HFFc6 (cell line): ENCODE measurements at regions not wholly inside any gene's neighbourhood (a gene's known extent, or its start where the extent isn't known, plus 50 kb on each side); places are given as distances from the start of the nearest gene placed in this dataset.

Experiments
- DNase-seq: peaks from one replicate; pipeline ENCODE4 v3.0.0-alpha.2; 2018
- H3K27ac Mint-ChIP-seq: 2 replicates; pipeline ENCODE4 v1.8.0; 2020; ENCODE audit warnings: mild to moderate bottlenecking, mixed read lengths
- H3K27me3 Mint-ChIP-seq: 2 replicates; pipeline ENCODE4 v1.8.0; 2021; ENCODE audit warnings: mild to moderate bottlenecking, moderate library complexity, mixed read lengths; ENCODE audit not compliant: insufficient read depth
- H3K36me3 Mint-ChIP-seq: 2 replicates; pipeline ENCODE4 v1.8.0; 2021; ENCODE audit warnings: low read depth, mixed read lengths
- H3K4me1 Mint-ChIP-seq: 2 replicates; pipeline ENCODE4 v1.8.0; 2020; ENCODE audit warnings: low read depth, mixed read lengths
- H3K4me3 Mint-ChIP-seq: 2 replicates; pipeline ENCODE4 v1.8.0; 2020; ENCODE audit warnings: mild to moderate bottlenecking, moderate library complexity, mixed read lengths
- H3K9me3 Mint-ChIP-seq: 2 replicates; pipeline ENCODE4 v1.8.0; 2020; ENCODE audit warnings: mild to moderate bottlenecking, mixed read lengths
- TF ChIP-seq, protein P1 (sequence below): fragments of 200-600 bp; sonication (generic); IDR thresholded peaks from 2 replicates; pipeline ENCODE4 v1.5.0; 2021; ENCODE audit warnings: antibody characterized with exemption, mild to moderate bottlenecking

- Mint-ChIP-seq H3K27ac (no peak overlapping the region), H3K4me1 (peaks cover 22% of the 10 kb centered on the region), H3K9me3 (no peaks in the 10 kb centered on the region), H3K27me3 (no peaks in the 10 kb centered on the region; the same call in 1 of the 2 replicates), H3K36me3 (no peaks in the 10 kb centered on the region), H3K4me3 (no peak overlapping the region)
- DNase-seq, result no peak
- TF ChIP-seq, protein P1, sequence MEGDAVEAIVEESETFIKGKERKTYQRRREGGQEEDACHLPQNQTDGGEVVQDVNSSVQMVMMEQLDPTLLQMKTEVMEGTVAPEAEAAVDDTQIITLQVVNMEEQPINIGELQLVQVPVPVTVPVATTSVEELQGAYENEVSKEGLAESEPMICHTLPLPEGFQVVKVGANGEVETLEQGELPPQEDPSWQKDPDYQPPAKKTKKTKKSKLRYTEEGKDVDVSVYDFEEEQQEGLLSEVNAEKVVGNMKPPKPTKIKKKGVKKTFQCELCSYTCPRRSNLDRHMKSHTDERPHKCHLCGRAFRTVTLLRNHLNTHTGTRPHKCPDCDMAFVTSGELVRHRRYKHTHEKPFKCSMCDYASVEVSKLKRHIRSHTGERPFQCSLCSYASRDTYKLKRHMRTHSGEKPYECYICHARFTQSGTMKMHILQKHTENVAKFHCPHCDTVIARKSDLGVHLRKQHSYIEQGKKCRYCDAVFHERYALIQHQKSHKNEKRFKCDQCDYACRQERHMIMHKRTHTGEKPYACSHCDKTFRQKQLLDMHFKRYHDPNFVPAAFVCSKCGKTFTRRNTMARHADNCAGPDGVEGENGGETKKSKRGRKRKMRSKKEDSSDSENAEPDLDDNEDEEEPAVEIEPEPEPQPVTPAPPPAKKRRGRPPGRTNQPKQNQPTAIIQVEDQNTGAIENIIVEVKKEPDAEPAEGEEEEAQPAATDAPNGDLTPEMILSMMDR, result no peak
Observed at GRCh38 chr3:99330924-99331532, 307.4 kb upstream of the COL8A1 start.

DNA sequence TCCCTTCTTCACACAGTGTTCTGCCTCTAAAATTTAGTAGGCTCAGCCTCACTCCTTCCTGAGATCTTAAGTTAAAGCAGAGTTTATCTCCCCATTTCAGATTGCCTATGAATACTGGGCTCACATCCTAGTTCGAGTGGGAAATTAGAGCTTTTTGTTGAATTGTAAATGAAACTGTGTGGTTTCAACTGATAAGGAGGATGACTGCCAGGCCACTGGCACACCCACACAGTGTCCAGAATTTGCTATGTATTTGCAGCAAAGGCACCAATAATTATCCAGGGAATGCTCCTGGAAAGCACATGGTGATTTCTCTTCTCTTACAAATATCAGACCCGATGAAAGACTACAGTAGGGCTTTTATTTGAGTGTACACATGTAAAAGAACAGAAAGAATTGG, 308.1 kb upstream of the COL8A1 start:
- peaks cover 5% of the 10 kb centered on the region; the same call in 1 of the 2 replicates for H3K27me3 Mint-ChIP-seq
- TF ChIP-seq, protein P1, result no peak
- DNase-seq, result no peak
- no peak overlapping the region for H3K4me3 Mint-ChIP-seq
- no peak overlapping the region for H3K27ac Mint-ChIP-seq
- no peaks in the 10 kb centered on the region for H3K9me3 Mint-ChIP-seq
- H3K36me3 Mint-ChIP-seq, result no peaks in the 10 kb centered on the region
- peaks cover 22% of the 10 kb centered on the region for H3K4me1 Mint-ChIP-seq

DNA sequence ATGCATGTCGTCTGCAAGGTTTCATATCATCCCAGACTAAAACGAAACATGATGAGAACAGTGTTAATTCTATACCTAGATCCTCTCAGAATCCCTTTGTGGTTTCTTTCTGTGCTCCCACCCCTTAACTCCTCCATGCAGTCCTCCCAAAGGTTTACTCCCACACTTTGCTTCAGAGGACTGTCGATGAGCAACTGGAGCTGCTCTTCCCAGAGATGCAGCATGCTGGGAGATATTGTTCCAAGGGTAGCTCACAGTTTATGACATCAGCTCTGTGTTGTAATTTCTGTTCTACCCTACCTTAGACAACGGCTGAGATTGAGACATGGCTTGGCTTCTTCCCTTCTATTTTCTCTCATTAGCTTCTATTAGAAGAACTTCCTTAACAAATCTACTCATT, 313.0 kb upstream of the COL8A1 start:
- Mint-ChIP-seq H3K27ac (no peak overlapping the region), H3K9me3 (no peaks in the 10 kb centered on the region), H3K4me1 (peaks cover 14% of the 10 kb centered on the region), H3K27me3 (peaks cover 5% of the 10 kb centered on the region; the same call in 1 of the 2 replicates), H3K4me3 (no peak overlapping the region), H3K36me3 (no peaks in the 10 kb centered on the region)
- TF ChIP-seq, protein P1, result no peak
- DNase-seq, result no peak

DNA sequence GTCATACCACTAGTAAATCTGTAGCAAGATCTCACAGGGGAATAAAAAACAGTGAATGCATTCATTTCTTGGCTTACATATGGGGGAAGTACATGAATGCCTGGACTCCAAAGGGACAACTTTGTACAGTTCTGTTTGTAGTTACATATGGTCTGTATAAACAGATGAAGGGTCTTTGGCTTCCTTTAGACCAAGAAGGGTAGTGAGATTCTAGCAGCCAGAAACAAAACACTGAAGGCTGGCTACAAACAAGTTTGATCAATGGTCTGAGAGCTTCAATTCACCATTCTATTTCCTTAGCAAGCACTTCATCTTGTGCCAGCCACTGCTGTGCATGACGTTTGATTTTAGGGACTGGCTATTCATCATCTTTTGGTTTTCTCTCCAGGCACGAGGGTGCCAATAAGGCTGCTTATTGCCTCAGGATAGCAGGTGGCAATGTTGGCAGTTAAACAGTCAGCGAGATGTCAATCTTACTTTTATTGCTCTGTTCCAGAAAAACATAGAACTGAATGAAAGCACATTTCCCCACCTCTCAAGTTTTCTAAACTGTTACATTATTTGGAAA, 313.7 kb upstream of the COL8A1 start:
- no peak for DNase-seq
- Mint-ChIP-seq H3K4me3 (no peak overlapping the region), H3K36me3 (no peaks in the 10 kb centered on the region), H3K4me1 (peaks cover 16% of the 10 kb centered on the region), H3K27ac (no peak overlapping the region), H3K27me3 (peaks cover 5% of the 10 kb centered on the region; the same call in 1 of the 2 replicates), H3K9me3 (no peaks in the 10 kb centered on the region)
- TF ChIP-seq, protein P1, result no peak

DNA sequence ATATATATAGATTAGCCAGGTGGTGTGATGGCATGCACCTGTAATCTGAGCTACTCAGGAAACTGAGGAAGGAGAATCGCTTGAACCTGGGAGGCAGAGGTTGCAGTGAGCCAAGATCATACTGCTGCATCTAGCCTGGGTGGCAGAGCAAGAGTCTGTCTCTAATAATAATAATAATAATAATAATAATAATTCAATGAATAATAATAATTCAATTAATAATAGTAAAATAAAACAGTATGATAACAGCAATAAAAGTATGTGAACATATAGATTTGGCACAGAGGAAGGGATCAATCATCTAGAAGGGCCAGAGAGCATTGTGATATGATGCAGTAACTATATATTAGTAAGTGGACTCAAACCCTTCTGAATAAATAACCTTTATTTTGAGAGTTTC, 314.5 kb upstream of the COL8A1 start:
- TF ChIP-seq, protein P1, result no peak
- H3K4me1 Mint-ChIP-seq, result peaks cover 24% of the 10 kb centered on the region
- no peaks in the 10 kb centered on the region for H3K9me3 Mint-ChIP-seq
- H3K27me3 Mint-ChIP-seq, result peaks cover 5% of the 10 kb centered on the region; the same call in 1 of the 2 replicates
- no peak overlapping the region for H3K27ac Mint-ChIP-seq
- no peaks in the 10 kb centered on the region for H3K36me3 Mint-ChIP-seq
- no peak overlapping the region for H3K4me3 Mint-ChIP-seq
- DNase-seq, result no peak
